ENCODE measurements at regions not wholly inside any gene's neighbourhood (a gene's known extent, or its start where the extent isn't known, plus 50 kb on each side); places are given as distances from the start of the nearest gene placed in this dataset.

DNA sequence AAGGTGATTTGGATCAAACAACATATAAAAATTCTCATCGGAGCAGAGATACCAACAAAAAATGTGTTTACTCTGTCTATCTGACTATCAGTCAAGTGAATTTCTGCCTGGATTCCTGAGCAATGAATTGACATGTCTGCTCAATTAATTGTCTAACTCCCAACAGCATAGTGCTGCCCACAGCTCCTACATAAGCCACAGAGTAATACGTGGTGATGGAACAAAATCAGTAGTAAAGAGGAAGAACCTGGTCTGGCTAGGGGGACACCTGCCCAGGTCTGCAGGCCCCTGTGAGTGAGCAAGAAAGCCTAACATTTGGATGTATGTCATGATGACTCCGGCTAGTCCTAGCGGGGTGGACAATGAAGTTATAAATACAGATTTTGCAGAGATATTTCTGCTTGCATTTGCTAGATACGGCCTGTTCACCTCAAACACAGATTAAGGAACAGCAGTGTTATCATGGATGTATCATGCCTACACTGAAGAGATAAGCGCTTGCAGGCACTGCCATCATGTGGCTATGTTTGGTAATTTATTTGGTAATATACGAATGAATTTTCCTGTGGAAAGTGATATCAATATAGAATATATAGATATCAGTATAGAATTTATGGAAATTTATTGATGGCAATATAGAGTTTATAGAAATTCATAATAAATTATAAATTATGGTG is 69.6 kb upstream of the LRRC8B start:
- no peak for TF ChIP-seq GATA3 (IDR thresholded peaks at IDR 0.05; ENCODE audit: borderline replicate concordance)
- TF ChIP-seq TP53 (CRISPR knock-in tag; IDR thresholded peaks at IDR 0.05), result no peak
- TF ChIP-seq, protein P1, sequence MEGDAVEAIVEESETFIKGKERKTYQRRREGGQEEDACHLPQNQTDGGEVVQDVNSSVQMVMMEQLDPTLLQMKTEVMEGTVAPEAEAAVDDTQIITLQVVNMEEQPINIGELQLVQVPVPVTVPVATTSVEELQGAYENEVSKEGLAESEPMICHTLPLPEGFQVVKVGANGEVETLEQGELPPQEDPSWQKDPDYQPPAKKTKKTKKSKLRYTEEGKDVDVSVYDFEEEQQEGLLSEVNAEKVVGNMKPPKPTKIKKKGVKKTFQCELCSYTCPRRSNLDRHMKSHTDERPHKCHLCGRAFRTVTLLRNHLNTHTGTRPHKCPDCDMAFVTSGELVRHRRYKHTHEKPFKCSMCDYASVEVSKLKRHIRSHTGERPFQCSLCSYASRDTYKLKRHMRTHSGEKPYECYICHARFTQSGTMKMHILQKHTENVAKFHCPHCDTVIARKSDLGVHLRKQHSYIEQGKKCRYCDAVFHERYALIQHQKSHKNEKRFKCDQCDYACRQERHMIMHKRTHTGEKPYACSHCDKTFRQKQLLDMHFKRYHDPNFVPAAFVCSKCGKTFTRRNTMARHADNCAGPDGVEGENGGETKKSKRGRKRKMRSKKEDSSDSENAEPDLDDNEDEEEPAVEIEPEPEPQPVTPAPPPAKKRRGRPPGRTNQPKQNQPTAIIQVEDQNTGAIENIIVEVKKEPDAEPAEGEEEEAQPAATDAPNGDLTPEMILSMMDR (IDR thresholded peaks at IDR 0.05), result peak; percentile 62
- TF ChIP-seq CEBPB (IDR thresholded peaks at IDR 0.05), result no peak
- no peak for TF ChIP-seq NPAS2 (CRISPR knock-in tag; IDR thresholded peaks at IDR 0.05; ENCODE audit: borderline replicate concordance)
- no peak for TF ChIP-seq BHLHE40 (IDR thresholded peaks at IDR 0.05; ENCODE audit: low read depth, low read length)
- no peak for TF ChIP-seq HDAC2 (IDR thresholded peaks at IDR 0.05)
- no peak for TF ChIP-seq MYC (IDR thresholded peaks at IDR 0.05; ENCODE audit: borderline replicate concordance, low read length)
